ENCODE measurements at regions not wholly inside any gene's neighbourhood (a gene's known extent, or its start where the extent isn't known, plus 50 kb on each side); places are given as distances from the start of the nearest gene placed in this dataset.

DNA sequence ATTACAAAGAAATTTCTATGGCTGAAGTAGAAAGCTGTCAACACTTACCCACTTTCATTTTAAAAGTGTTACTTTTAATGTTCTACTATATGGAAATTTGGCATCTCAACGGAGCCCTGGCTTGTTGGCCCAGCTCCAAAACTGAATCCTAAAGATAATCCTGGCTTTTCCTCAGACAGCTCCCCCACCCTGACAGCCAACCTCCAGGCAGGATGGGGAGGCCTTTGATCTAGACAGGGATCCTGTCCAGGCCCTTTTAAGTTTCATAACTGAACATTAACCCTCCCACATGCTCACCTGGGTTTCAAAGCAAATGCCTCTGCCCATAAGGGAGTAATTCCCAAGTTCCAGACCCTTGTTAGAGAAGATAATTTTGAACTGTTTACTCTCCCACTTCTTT lies 99.3 kb upstream of the RALGPS2 start:
- H3K4me2 ChIP-seq (replicated peaks; ENCODE audit: low read depth, low read length, poor library complexity, severe bottlenecking) = no peak overlapping the region

DNA sequence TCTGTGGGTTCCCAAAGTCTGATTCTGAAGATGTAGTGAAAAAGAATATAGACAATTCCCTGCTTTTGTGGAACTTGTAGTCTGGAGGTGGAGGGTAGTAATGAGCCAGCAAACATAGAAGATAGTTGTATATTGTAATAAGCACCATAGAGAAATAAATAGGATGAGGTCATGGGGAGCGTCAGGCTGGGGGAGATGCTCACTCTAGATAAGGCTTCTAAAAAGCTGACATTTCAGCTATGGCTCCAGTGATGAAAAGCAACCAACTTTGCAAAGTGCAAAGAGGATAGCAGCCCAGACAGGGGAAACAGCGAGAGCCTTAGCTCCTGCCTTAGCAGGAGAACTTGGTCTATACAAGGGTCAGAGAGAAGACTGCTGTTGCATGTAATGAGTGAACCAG lies 98.0 kb upstream of the RALGPS2 start:
- no peak overlapping the region for H3K4me3 Mint-ChIP-seq
- Histone ChIP-seq H3K9me3 (ENCODE audit: control extremely low read depth in 1 of 3, control insufficient read depth in 2 of 3, insufficient read depth in 1 of 3, low read length in 2 of 3) (no peaks in the 10 kb centered on the region), H3K4me3 (ENCODE audit: control extremely low read depth in 1 of 5, extremely low read depth in 1 of 5, insufficient read depth in 1 of 5, low read depth in 2 of 5, low read length in 4 of 5) (no peak overlapping the region), H3K36me3 (replicated peaks in 1 of 2; ENCODE audit: control extremely low read depth in 1 of 2, control insufficient read depth in 1 of 2, extremely low read depth in 1 of 2, insufficient read depth in 2 of 2, low read length in 1 of 2) (no peaks in the 10 kb centered on the region), H3K79me2 (ENCODE audit: control insufficient read depth, insufficient read depth, low read length) (peaks cover 5% of the 10 kb centered on the region), H3K4me2 (replicated peaks; ENCODE audit: low read depth, low read length, poor library complexity, severe bottlenecking) (no peak overlapping the region), H2AFZ (ENCODE audit: insufficient read depth, low read depth, low read length, poor library complexity, severe bottlenecking) (no peak overlapping the region), H3K27me3 (replicated peaks in 1 of 4; ENCODE audit: control extremely low read depth in 1 of 4, control insufficient read depth in 3 of 4, insufficient read depth in 4 of 4, low read length in 3 of 4) (no peaks in the 10 kb centered on the region), H4K20me1 (ENCODE audit: control insufficient read depth, insufficient read depth, low read length, poor library complexity, severe bottlenecking) (no peaks in the 10 kb centered on the region), H3K27ac (ENCODE audit: low read length in 2 of 2) (no peak overlapping the region), H3K4me1 (ENCODE audit: control insufficient read depth in 2 of 2, insufficient read depth in 2 of 2, low read length in 2 of 2) (peaks cover 26 to 30% of the 10 kb centered on the region in 2 donors), H3K9ac (ENCODE audit: low read length) (no peak overlapping the region)
- ATAC-seq (ENCODE audit: low read depth) (no peak), DNase-seq (no peak)
- H3K27me3 Mint-ChIP-seq = no peaks in the 10 kb centered on the region
- H3K4me1 Mint-ChIP-seq = peaks cover 49% of the 10 kb centered on the region
- H3K9me3 Mint-ChIP-seq (ENCODE audit: insufficient read depth) = no peaks in the 10 kb centered on the region
- ChIA-PET POLR2A (no interaction called here), CTCF (no interaction called here)
- TF ChIP-seq, protein P1, sequence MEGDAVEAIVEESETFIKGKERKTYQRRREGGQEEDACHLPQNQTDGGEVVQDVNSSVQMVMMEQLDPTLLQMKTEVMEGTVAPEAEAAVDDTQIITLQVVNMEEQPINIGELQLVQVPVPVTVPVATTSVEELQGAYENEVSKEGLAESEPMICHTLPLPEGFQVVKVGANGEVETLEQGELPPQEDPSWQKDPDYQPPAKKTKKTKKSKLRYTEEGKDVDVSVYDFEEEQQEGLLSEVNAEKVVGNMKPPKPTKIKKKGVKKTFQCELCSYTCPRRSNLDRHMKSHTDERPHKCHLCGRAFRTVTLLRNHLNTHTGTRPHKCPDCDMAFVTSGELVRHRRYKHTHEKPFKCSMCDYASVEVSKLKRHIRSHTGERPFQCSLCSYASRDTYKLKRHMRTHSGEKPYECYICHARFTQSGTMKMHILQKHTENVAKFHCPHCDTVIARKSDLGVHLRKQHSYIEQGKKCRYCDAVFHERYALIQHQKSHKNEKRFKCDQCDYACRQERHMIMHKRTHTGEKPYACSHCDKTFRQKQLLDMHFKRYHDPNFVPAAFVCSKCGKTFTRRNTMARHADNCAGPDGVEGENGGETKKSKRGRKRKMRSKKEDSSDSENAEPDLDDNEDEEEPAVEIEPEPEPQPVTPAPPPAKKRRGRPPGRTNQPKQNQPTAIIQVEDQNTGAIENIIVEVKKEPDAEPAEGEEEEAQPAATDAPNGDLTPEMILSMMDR (IDR thresholded peaks at IDR 0.05) = no peak
- no peak for TF ChIP-seq EZH2 (IDR thresholded peaks at IDR 0.05; ENCODE audit: borderline replicate concordance, insufficient read depth, low read depth, low read length, poor library complexity, severe bottlenecking)
- intact Hi-C loops (cut with micrococcal nuclease) = no loop called here
- WGBS (ENCODE audit: insufficient coverage) = 100% methylated on average over 2 of the region's 2 CpGs
- H3K27ac Mint-ChIP-seq = peak overlapping the region; percentile 6

More for the DNA sequence above, 99.3 kb upstream of the RALGPS2 start:
- Mint-ChIP-seq H3K9me3 (ENCODE audit: insufficient read depth) (no peaks in the 10 kb centered on the region), H3K27me3 (no peaks in the 10 kb centered on the region), H3K27ac (no peak overlapping the region), H3K4me3 (no peak overlapping the region), H3K4me1 (peaks cover 60% of the 10 kb centered on the region)
- H3K9ac ChIP-seq (ENCODE audit: low read length) = no peak overlapping the region
- intact Hi-C loops (cut with micrococcal nuclease) = no loop called here
- ChIA-PET CTCF (no interaction called here), POLR2A (interaction anchor here (0.6 kb wide), 1 partner anchor 48 kb away, joined by 5 read pairs; no protein-coding TSS in a partner anchor)
- H3K4me3 ChIP-seq (ENCODE audit: control extremely low read depth in 1 of 5, extremely low read depth in 1 of 5, insufficient read depth in 1 of 5, low read depth in 2 of 5, low read length in 4 of 5) = no peak overlapping the region
- ATAC-seq (ENCODE audit: low read depth) = no peak
- H3K27me3 ChIP-seq (replicated peaks in 1 of 4; ENCODE audit: control extremely low read depth in 1 of 4, control insufficient read depth in 3 of 4, insufficient read depth in 4 of 4, low read length in 3 of 4) = no peaks in the 10 kb centered on the region
- no peak overlapping the region for H2AFZ ChIP-seq (ENCODE audit: insufficient read depth, low read depth, low read length, poor library complexity, severe bottlenecking)
- TF ChIP-seq, protein P1 (IDR thresholded peaks at IDR 0.05) = no peak
- TF ChIP-seq EZH2 (IDR thresholded peaks at IDR 0.05; ENCODE audit: borderline replicate concordance, insufficient read depth, low read depth, low read length, poor library complexity, severe bottlenecking) = no peak
- peaks cover 5% of the 10 kb centered on the region for H3K79me2 ChIP-seq (ENCODE audit: control insufficient read depth, insufficient read depth, low read length)
- peaks cover 25 to 37% of the 10 kb centered on the region in 2 donors for H3K4me1 ChIP-seq (ENCODE audit: control insufficient read depth in 2 of 2, insufficient read depth in 2 of 2, low read length in 2 of 2)
- no peaks in the 10 kb centered on the region for H4K20me1 ChIP-seq (ENCODE audit: control insufficient read depth, insufficient read depth, low read length, poor library complexity, severe bottlenecking)
- no peak for DNase-seq
- no peak overlapping the region for H3K27ac ChIP-seq (ENCODE audit: low read length in 2 of 2)
- H3K36me3 ChIP-seq (replicated peaks in 1 of 2; ENCODE audit: control extremely low read depth in 1 of 2, control insufficient read depth in 1 of 2, extremely low read depth in 1 of 2, insufficient read depth in 2 of 2, low read length in 1 of 2) = no peaks in the 10 kb centered on the region
- peaks cover 0 to 2% (median 0%) of the 10 kb centered on the region in 3 donors for H3K9me3 ChIP-seq (ENCODE audit: control extremely low read depth in 1 of 3, control insufficient read depth in 2 of 3, insufficient read depth in 1 of 3, low read length in 2 of 3)
- WGBS (ENCODE audit: insufficient coverage) = no CpG with 5 or more reads among the region's 1 CpG
